Tibial nerve (tissue), 4 donors: ENCODE measurements at regions not wholly inside any gene's neighbourhood (a gene's known extent, or its start where the extent isn't known, plus 50 kb on each side); places are given as distances from the start of the nearest gene placed in this dataset.

Source experiments
- EP300 ChIP-seq, 2 donors: sonication (generic); formaldehyde crosslinking; IDR thresholded peaks; one replicate each; pipeline ENCODE4 v1.6.1; 2017; ENCODE audit warnings: antibody characterized with exemption in 2 of 2, mild to moderate bottlenecking in 1 of 2
- POLR2A ChIP-seq, 2 donors: fragments of 450-650 bp; IDR thresholded peaks; one replicate each; pipeline ENCODE4 v1.6.1; 2017; ENCODE audit warnings: antibody characterized with exemption in 2 of 2, mild to moderate bottlenecking in 2 of 2, moderate library complexity in 2 of 2
- TF ChIP-seq, protein P1 (sequence below), 5 experiments: fragments of 200-600 bp in 3 of 5; fragments of 450-650 bp in 2 of 5; sonication (generic) in 3 of 5; IDR thresholded peaks; one replicate each; pipeline ENCODE4 v1.5.1; 2016 to 2019; ENCODE audit warnings: antibody characterized with exemption in 5 of 5, mild to moderate bottlenecking in 3 of 5, moderate library complexity in 2 of 5

- TF ChIP-seq POLR2A (IDR thresholded peaks at IDR 0.05) = no peak
- TF ChIP-seq, protein P1, sequence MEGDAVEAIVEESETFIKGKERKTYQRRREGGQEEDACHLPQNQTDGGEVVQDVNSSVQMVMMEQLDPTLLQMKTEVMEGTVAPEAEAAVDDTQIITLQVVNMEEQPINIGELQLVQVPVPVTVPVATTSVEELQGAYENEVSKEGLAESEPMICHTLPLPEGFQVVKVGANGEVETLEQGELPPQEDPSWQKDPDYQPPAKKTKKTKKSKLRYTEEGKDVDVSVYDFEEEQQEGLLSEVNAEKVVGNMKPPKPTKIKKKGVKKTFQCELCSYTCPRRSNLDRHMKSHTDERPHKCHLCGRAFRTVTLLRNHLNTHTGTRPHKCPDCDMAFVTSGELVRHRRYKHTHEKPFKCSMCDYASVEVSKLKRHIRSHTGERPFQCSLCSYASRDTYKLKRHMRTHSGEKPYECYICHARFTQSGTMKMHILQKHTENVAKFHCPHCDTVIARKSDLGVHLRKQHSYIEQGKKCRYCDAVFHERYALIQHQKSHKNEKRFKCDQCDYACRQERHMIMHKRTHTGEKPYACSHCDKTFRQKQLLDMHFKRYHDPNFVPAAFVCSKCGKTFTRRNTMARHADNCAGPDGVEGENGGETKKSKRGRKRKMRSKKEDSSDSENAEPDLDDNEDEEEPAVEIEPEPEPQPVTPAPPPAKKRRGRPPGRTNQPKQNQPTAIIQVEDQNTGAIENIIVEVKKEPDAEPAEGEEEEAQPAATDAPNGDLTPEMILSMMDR (IDR thresholded peaks at IDR 0.05) = no peak
- TF ChIP-seq EP300 (IDR thresholded peaks at IDR 0.05) = no peak
Observed at GRCh38 chr1:213335084-213335483, 284.0 kb downstream of the RPS6KC1 start.
